ENCODE measurements at regions not wholly inside any gene's neighbourhood (a gene's known extent, or its start where the extent isn't known, plus 50 kb on each side); places are given as distances from the start of the nearest gene placed in this dataset.

GRCh38 chr4:11549525-11549924, 120.8 kb upstream of the HS3ST1 start:
- DNase-seq (no peak), ATAC-seq (no peak)
- Histone ChIP-seq H3K4me1 (no peaks in the 10 kb centered on the region), H3K4me3 (no peak overlapping the region), H3K36me3 (no peaks in the 10 kb centered on the region), H3K9me3 (no peaks in the 10 kb centered on the region), H3K27me3 (no peaks in the 10 kb centered on the region), H3K27ac (no peak overlapping the region)
- intact Hi-C loops (cut with DNase I): no loop called here
- no peak for TF ChIP-seq CTCF (IDR thresholded peaks at IDR 0.05)

- Histone ChIP-seq H3K9me3 (no peaks in the 10 kb centered on the region), H3K27ac (no peak overlapping the region), H3K4me1 (no peaks in the 10 kb centered on the region), H3K4me3 (no peak overlapping the region), H3K36me3 (no peaks in the 10 kb centered on the region), H3K27me3 (no peaks in the 10 kb centered on the region)
- DNase-seq: no peak
- intact Hi-C loops (cut with DNase I): no loop called here
- TF ChIP-seq CTCF (IDR thresholded peaks at IDR 0.05): no peak
- TF ChIP-seq POLR2A (IDR thresholded peaks at IDR 0.05): no peak
- 38% methylated on average over 1 of the region's 1 CpG for WGBS (ENCODE audit: insufficient coverage, low coverage, low lambda C conversion rate, missing lambda C conversion rate)
- ATAC-seq: no peak
Measured at GRCh38 chr4:11548597-11549082, 119.9 kb upstream of the HS3ST1 start.

- Histone ChIP-seq H3K4me3 (no peak overlapping the region), H3K4me1 (no peaks in the 10 kb centered on the region), H3K27ac (no peak overlapping the region), H3K9me3 (no peaks in the 10 kb centered on the region), H3K27me3 (no peaks in the 10 kb centered on the region), H3K36me3 (no peaks in the 10 kb centered on the region)
- intact Hi-C loops (cut with DNase I): no loop called here
- no peak for DNase-seq
- no peak for ATAC-seq
- TF ChIP-seq POLR2A (IDR thresholded peaks at IDR 0.05): no peak
- no peak for TF ChIP-seq CTCF (IDR thresholded peaks at IDR 0.05)
- WGBS (ENCODE audit: insufficient coverage, low coverage, low lambda C conversion rate, missing lambda C conversion rate): 82% methylated on average over 1 of the region's 1 CpG
Measured at GRCh38 chr4:11546391-11547175, 117.9 kb upstream of the HS3ST1 start.

GRCh38 chr4:11545651-11546050, 117.0 kb upstream of the HS3ST1 start:
- no peaks in the 10 kb centered on the region for H3K36me3 ChIP-seq
- ATAC-seq (no peak), DNase-seq (no peak)
- no peaks in the 10 kb centered on the region for H3K4me1 ChIP-seq
- intact Hi-C loops (cut with DNase I): no loop called here
- H3K9me3 ChIP-seq: no peaks in the 10 kb centered on the region
- H3K27me3 ChIP-seq: no peaks in the 10 kb centered on the region
- TF ChIP-seq POLR2A (IDR thresholded peaks at IDR 0.05): no peak
- TF ChIP-seq CTCF (IDR thresholded peaks at IDR 0.05): no peak
- no peak overlapping the region for H3K4me3 ChIP-seq
- no peak overlapping the region for H3K27ac ChIP-seq
- 88% methylated on average over 3 of the region's 3 CpGs for WGBS (ENCODE audit: insufficient coverage, low coverage, low lambda C conversion rate, missing lambda C conversion rate)

GRCh38 chr4:11544211-11544610, 115.5 kb upstream of the HS3ST1 start:
- DNase-seq: no peak
- H3K27ac ChIP-seq: no peak overlapping the region

More at GRCh38 chr4:11544211-11544610, 115.5 kb upstream of the HS3ST1 start:
- ATAC-seq: no peak
- no peaks in the 10 kb centered on the region for H3K4me1 ChIP-seq
- no peaks in the 10 kb centered on the region for H3K27me3 ChIP-seq
- intact Hi-C loops (cut with DNase I): no loop called here
- H3K4me3 ChIP-seq: no peak overlapping the region
- TF ChIP-seq CTCF (IDR thresholded peaks at IDR 0.05) (no peak), POLR2A (IDR thresholded peaks at IDR 0.05) (no peak)
- no peaks in the 10 kb centered on the region for H3K36me3 ChIP-seq
- H3K9me3 ChIP-seq: no peaks in the 10 kb centered on the region

Data from right lobe of liver (tissue), 6 donors.